ENCODE measurements at regions not wholly inside any gene's neighbourhood (a gene's known extent, or its start where the extent isn't known, plus 50 kb on each side); places are given as distances from the start of the nearest gene placed in this dataset.
A peak's percentile ranks its signal among the peaks of the same experiment; 100 is the strongest.

DNA sequence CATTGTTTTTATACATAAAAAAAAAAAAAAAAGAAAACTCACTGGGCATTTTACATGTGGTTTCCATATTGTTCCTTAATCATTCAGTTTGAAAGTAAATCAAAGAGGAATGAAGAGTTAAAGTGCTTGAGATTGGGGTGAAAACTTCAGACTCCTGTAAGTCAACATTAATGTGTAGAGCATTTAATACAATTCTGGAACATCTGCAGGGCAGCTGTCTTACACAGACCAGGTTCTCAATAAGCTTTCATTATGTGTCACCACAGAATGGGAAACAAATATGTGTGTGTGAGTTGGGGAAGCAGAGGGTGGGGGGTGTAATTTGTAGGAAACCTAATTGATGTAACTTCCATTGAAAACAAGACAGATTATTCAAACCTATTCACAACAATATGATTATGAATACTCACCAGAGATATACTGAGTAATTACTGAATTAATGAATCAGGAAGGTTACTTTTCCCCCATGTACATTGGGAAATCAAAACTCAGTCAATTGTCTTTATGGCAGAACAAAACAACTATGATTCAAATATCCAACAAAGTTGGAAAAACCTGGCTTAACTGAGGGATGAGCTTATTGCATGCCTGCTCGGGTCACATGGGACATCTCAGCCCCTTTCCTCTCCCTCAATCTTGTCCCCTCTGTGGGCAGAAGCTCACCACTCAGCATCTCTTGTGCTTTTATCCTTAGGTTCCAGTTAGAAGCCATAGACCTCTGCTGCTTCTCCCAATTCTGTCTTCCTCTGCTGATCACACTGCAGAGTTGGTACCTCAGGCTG is 281.2 kb upstream of the THBS1 start:
- DNase-seq (ENCODE audit: low read depth in 2 of 2), result no peak

DNA sequence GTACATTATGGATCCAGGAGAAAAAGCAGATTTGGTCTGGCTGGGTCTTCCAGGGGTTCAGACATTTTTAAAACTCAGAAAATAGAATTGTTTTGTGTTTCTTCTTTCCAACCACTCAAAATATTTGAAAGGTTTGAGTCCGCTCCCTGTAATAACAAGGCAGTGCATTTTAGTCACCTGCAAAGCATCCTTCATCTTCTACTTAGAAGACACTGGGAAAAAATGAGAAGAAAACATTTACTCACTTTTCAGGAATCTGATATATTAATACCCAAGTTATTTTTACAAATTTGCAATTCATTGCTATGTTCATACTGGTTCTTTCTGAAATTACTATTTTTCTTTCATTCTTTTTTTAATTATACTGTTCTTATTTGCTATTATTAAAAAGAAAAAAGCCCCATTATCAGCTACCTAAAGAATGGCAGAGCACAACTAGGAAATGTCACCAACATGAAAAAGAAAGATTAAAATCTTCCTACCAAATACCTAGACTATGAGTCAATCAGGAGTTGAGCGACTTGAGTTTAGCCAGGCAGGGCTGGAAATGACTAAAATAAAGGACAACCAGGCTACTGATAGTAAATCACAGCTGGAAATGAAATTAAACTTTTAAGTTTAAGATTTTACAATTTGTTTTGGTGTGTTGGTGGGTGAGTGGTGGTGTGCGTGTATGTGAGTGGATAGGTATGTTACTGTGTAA is 280.3 kb upstream of the THBS1 start:
- DNase-seq (ENCODE audit: low read depth in 2 of 2), result peak in 1 of 2 donors; percentile 79

DNA sequence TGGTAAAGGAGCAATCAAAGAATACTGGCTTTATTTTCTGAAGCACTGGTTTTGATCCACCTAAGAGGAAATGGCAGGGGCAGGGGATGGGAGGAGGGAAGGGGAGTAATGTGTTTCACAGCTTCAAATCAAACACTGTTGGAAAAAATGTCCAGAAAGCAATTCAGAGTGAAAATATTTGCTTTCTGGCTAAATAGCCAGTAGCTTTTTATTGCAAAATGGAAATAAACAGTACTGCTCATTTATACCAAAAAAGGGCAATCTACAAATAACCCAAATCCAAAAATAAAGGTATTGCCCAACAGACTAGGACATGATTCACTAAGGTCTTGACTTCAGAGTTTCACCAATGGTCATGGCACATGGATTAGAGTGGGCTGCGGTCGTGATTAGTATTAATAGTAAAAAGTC is 279.3 kb upstream of the THBS1 start:
- peak; percentile 23 to 62 for DNase-seq (ENCODE audit: low read depth in 2 of 2)

DNA sequence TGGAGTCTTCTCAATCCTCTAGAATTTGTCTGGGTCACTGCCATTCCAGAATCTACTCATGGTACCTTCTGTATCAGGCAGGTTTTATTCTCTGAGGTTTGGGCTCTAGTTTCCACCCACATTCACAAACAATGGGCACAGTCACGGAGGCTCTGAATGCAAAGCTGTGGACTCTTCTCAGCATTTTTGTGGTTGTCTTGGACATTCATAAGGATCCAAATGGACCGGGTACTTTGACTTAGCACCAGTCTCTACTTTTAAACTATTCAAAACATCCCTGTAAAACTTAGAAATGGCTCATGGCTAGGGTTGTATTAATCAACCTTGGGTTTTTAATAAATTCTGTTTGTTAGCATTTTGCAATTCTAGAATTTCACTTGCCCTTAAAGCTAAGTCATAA is 277.9 kb upstream of the THBS1 start:
- no peak for DNase-seq (ENCODE audit: low read depth in 2 of 2)

DNA sequence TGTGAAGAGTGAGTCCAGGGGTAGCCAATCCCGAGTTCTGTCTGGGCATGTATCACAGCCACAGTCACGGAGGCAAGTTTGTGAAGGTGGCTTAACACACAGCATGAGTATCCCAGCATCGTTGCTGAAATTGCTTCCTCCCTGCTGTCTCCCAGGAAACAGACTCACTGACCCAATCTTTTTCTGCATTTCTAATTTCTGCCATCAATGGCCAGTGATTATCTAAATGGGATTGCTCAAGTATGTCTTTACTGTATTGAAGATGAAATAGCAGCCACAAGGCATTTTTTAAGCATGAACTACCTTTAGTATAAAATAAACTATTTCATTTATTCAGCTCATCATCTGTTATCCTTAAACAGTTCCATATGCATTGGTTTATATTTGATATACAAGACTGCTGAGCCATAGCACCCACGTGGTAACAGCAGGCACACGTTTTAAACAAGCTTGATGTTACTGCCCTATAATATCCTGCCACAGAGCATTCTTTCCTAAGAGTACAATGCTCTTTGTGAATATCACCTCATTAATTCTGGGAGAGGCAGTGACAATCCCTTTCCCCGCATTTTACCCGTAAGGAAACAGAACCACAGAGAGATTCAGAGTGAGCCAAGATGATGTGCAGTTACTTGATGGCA is 276.6 kb upstream of the THBS1 start:
- DNase-seq (ENCODE audit: low read depth in 2 of 2), result no peak

GRCh38 chr15:39304931-39305728 is 275.7 kb upstream of the THBS1 start:
- DNase-seq (ENCODE audit: low read depth in 2 of 2), result no peak

DNA sequence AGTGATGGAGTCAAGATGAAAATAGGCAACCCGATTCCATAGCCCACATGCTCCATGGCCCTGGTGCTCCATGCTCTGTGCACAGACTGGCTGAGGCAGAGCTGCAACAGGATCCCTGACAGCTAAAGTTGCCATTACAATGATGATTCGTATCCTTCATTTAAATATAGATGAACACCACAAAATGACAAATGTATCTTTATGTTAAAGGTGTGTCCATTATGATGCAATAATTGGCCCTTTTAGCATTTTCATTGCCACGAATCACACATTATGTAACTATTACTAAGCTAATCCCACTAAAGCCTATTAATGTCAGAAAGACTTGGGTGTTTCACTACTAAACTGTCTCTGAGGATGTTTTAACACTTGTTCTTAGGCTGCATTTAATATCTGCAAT is 270.2 kb upstream of the THBS1 start:
- no peak for DNase-seq (ENCODE audit: low read depth in 2 of 2)

GRCh38 chr15:39312984-39313383 is 267.9 kb upstream of the THBS1 start:
- peak; percentile 18 to 38 for DNase-seq (ENCODE audit: low read depth in 2 of 2)

- DNase-seq (ENCODE audit: low read depth in 2 of 2), result no peak
Measured at GRCh38 chr15:39313467-39313866, 267.4 kb upstream of the THBS1 start.

DNA sequence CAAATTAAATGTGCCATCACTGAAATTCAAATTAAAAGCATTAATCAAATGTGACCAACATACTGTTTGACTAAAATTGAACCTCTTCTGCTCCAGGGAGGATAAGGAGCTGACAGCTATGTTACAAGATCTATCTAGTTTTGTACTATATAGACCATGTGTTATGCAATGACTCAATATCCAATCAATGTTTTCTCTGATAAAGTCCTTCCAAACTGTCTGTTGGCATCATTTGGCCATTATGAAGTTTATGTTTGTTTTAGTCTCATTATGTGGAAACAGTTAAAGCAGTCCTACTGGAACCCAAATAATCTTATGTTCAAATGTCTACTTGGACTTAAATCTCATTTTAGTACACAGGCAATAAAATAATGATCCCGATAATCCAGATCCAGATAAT is 267.0 kb upstream of the THBS1 start:
- DNase-seq (ENCODE audit: low read depth in 2 of 2), result no peak

DNA sequence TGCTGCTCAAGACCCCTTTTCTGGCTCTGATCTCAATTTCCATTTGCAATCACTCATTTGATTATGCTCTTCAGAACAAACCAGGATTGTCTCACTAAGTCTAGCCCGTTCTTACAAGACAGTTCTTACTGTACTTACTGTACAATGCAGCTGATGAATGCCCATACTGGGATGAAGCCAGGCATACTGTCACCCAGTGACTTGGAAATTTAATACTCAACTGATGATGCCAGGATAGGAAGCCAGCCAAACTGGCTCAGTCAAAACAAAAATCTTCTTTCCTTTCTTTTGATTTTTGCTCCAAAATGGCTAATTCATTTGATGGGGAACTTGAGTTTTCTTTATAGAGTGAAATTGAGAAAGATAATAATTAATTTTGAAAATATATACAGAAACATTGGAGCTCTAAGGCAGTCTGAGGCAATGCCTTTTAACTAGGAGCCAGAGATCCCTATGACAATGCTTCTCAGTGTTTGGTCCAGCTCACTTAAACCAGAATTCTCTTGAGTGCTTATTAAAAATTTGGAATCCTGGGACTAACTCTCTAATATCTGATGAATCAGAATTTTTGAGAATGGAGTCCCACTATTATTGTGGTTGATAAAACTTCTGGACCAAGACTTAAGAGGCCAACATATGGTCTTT is 265.6 kb upstream of the THBS1 start:
- no peak for DNase-seq (ENCODE audit: low read depth in 2 of 2)

- DNase-seq (ENCODE audit: low read depth in 2 of 2), result no peak
Measured at GRCh38 chr15:39317225-39317624, 263.7 kb upstream of the THBS1 start.

GRCh38 chr15:39318231-39318630 is 262.6 kb upstream of the THBS1 start:
- DNase-seq (ENCODE audit: low read depth in 2 of 2), result no peak

DNA sequence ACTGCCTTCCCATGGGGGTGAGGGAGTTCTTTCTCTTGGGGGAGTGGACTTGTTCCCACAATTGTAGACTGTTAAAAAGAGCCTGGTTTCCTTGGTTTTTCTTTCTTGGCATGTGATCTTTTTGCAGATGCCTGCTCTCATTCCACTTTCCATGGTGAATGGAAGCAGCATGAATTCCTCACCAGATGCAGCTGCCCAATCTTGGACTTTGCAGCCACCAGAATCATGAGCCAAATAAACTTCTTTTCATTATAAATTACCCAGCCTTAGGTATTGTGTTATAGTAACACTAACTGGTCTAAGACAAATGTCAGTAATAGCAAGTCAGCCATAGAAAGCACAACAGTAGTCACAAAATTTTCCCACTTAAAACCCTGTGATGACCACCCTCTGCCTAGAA is 260.5 kb upstream of the THBS1 start:
- DNase-seq (ENCODE audit: low read depth in 2 of 2), result no peak

DNA sequence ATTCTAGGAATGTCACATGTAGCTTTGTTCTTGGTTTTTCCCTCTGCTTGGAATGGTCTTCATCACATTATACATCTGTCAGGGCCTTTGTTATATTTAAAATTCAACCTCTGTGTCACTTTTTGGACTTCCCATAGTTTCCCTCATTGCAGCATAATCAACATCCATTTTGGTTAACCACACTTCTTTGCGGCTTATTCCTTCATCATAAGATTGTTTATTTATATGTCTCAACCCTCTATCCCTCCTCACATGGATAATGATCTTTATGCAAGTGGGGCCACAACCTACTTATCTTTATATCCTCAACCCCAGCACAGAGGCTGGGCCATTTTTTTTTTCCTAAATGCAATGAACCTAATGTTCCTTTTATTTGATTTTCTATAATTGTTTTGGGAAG is 260.0 kb upstream of the THBS1 start:
- no peak for DNase-seq (ENCODE audit: low read depth in 2 of 2)

DNA sequence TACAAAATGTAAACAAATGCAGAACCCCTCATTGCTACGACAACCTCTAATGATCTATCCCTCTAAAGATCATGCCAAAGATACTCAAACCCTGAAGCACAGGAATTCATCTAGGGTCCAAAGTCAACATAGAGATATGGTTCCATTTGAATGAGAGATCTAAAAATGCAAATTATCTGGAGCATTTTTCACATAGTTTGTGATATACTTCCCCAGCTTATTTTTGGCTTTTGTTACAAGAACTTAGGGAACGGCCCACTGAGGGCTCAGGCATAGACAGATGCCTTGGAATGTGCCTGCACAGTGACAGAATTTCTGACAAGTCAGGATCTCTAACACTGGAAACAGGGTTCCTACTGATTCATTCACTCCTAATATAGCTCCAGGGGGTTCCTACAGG is 258.9 kb upstream of the THBS1 start:
- no peak for DNase-seq (ENCODE audit: low read depth in 2 of 2)

DNA sequence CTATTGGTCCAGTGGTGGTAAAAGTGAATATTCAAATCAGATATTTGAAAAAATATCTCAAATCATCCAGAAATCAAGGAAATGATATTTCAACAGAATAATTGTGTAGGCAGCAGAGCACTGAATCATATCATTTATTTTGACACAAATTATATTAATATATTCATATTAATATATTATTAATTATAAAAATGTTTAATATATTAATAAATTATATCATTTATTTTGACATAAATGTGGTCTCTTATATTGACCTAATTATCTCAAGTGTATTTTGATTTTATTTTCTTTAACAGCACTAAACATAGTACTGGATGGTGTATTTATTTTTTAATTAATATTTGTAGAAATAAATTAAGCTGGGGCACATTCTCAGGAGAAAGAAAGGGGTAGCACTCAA is 257.7 kb upstream of the THBS1 start:
- no peak for DNase-seq (ENCODE audit: low read depth in 2 of 2)

- no peak for DNase-seq (ENCODE audit: low read depth in 2 of 2)
Measured at GRCh38 chr15:39323706-39324105, 257.2 kb upstream of the THBS1 start.

GRCh38 chr15:39326306-39326975 is 254.4 kb upstream of the THBS1 start:
- DNase-seq (ENCODE audit: low read depth in 2 of 2), result no peak

DNA sequence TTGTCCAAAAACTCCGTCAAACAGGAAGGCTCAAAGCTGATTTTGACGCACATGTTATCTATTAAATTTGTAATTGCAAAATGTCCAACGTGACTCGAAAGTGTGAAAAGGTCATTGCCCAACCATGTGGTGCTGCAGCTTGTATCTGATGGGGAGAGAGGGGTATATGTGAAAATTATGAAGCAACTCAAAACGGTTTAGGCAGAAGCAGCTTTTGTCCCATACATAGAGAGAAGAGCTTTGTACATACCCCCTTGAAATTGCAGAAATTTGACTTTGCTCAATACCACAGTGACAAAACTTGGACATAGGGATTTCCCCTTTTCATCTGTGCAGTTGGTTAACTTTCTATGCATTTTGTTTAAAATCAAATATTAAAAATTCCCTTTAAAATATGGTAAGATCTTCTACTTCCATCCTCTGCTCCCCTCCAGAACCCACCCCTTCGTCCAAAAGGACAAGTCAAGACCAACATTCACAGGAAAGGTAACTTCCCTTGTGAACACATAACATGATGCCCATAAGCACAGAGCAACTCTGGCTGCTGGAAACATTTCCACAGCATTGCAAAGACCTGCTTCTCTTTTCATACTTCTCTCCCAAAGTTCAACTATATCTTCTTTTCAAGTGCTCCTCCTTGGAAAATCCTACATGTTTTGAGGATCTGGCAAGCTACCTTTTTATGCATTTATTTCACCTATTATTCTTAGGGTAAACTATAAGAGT is 253.7 kb upstream of the THBS1 start:
- no peak for DNase-seq (ENCODE audit: low read depth in 2 of 2)

Data from dermis microvascular lymphatic vessel endothelial cell (primary cell).